ENCODE measurements at regions not wholly inside any gene's neighbourhood (a gene's known extent, or its start where the extent isn't known, plus 50 kb on each side); places are given as distances from the start of the nearest gene placed in this dataset.

DNA sequence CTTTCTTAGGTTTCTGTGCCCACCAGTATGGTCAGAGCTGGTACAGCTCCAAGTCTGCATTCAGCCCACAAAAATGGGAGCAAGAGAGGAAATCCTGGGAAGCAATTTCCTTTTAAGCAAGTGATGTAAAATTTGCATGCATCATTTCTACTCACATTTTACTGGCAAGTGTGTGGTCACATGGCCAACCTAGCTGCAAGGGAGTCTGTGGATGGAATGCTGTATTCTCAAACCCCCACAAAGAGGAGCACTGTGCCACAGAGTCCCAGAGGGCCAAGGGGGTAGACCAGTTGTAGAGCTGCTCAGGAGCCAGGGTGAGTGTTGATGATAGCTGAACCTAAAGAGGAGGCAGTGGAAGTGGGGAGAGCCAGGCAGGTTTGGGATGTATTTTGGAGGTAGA lies 154.3 kb upstream of the SPRY4 start:
- H2AFZ ChIP-seq = no peak overlapping the region
- H3K4me2 ChIP-seq = no peak overlapping the region
- CTCF ChIA-PET = no interaction called here
- no peaks in the 10 kb centered on the region for H3K36me3 ChIP-seq (ENCODE audit: low read depth)
- H3K9me3 ChIP-seq (ENCODE audit: insufficient read depth, low read depth) = peaks cover 9% of the 10 kb centered on the region
- POLR2A ChIA-PET (ENCODE audit: unreplicated experiment) = no interaction called here
- no TSS peak for BruUV-seq (replicated peaks)
- TF ChIP-seq, protein P1, sequence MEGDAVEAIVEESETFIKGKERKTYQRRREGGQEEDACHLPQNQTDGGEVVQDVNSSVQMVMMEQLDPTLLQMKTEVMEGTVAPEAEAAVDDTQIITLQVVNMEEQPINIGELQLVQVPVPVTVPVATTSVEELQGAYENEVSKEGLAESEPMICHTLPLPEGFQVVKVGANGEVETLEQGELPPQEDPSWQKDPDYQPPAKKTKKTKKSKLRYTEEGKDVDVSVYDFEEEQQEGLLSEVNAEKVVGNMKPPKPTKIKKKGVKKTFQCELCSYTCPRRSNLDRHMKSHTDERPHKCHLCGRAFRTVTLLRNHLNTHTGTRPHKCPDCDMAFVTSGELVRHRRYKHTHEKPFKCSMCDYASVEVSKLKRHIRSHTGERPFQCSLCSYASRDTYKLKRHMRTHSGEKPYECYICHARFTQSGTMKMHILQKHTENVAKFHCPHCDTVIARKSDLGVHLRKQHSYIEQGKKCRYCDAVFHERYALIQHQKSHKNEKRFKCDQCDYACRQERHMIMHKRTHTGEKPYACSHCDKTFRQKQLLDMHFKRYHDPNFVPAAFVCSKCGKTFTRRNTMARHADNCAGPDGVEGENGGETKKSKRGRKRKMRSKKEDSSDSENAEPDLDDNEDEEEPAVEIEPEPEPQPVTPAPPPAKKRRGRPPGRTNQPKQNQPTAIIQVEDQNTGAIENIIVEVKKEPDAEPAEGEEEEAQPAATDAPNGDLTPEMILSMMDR (conservative IDR thresholded peaks at IDR 0.05) = no peak
- H3K9me2 ChIP-seq (ENCODE audit: insufficient read depth) = no peaks in the 10 kb centered on the region
- peaks cover 19% of the 10 kb centered on the region; the same call in 1 of the 2 replicates for H3F3A ChIP-seq (ENCODE audit: insufficient read depth, low read depth)
- DNase-seq = no peak
- no peaks in the 10 kb centered on the region for H3K27me3 ChIP-seq (ENCODE audit: insufficient read depth, low read depth)
- H3K4me3 ChIP-seq = no peak overlapping the region
- H3K27ac ChIP-seq = no peak overlapping the region
- no peaks in the 10 kb centered on the region for H3K79me2 ChIP-seq (ENCODE audit: low read depth)
- intact Hi-C loops (cut with micrococcal nuclease; ENCODE audit: unreplicated experiment) = no loop called here
- H3K4me1 ChIP-seq (replicated peaks; ENCODE audit: insufficient read depth) = peaks cover 27% of the 10 kb centered on the region
- H4K20me1 ChIP-seq (ENCODE audit: insufficient read depth) = no peaks in the 10 kb centered on the region

DNA sequence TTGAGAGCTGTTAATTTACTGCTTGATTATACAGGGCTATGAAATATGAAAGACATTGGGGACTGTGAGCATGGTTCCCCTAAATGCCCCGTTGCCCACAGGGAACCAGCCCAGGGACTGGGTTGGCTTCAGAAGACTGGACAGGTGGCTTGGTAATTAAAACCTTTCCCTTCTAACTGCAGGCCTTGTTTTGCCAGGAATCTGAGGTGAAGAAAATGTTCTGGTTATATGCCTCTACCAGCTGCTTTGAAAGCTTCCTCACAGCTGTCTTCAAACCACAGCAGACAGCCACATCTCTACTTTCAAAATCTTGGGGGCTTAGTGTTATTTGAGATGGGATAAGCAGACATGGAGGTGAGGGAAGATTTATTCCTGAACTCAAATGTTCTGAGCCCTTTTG lies 153.3 kb upstream of the SPRY4 start:
- DNase-seq = no peak
- Histone ChIP-seq H3K9me3 (ENCODE audit: insufficient read depth, low read depth) (peaks cover 9% of the 10 kb centered on the region), H3K4me1 (replicated peaks; ENCODE audit: insufficient read depth) (peaks cover 38% of the 10 kb centered on the region), H3K27me3 (ENCODE audit: insufficient read depth, low read depth) (no peaks in the 10 kb centered on the region), H4K20me1 (ENCODE audit: insufficient read depth) (no peaks in the 10 kb centered on the region), H3K4me3 (no peak overlapping the region), H3F3A (ENCODE audit: insufficient read depth, low read depth) (peaks cover 30% of the 10 kb centered on the region), H3K36me3 (ENCODE audit: low read depth) (no peaks in the 10 kb centered on the region), H3K27ac (no peak overlapping the region), H3K9me2 (ENCODE audit: insufficient read depth) (no peaks in the 10 kb centered on the region), H3K4me2 (no peak overlapping the region), H2AFZ (no peak overlapping the region), H3K79me2 (ENCODE audit: low read depth) (no peaks in the 10 kb centered on the region)
- BruUV-seq (replicated peaks) = no TSS peak
- CTCF ChIA-PET = no interaction called here
- POLR2A ChIA-PET (ENCODE audit: unreplicated experiment) = no interaction called here
- intact Hi-C loops (cut with micrococcal nuclease; ENCODE audit: unreplicated experiment) = no loop called here
- no peak for TF ChIP-seq EZH2 (IDR thresholded peaks at IDR 0.05; ENCODE audit: low read depth)
- TF ChIP-seq, protein P1 (conservative IDR thresholded peaks at IDR 0.05) = no peak

DNA sequence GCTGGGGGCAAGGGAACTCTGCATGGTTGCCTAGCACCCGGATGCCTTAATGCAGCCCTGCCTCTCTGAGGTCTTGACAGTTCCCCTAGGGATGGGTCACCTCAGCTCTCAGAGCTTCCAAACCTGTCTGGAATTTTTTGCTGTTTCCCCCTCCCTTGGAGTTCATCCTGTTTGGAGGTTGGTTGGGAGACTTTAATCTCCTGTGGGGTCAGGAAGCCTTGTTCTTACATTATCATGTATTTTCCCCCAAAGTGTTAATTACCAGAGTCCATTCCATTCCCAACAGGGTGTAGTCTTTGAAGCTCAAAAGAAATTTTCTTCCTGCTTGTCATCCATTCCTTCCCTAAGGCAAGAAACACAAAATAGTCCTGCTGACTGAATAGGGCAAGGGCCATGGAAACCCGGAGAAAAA lies 150.3 kb upstream of the SPRY4 start:
- no peak overlapping the region for H3K4me3 ChIP-seq
- H3K4me1 ChIP-seq (replicated peaks; ENCODE audit: insufficient read depth) = peaks cover 63% of the 10 kb centered on the region
- CTCF ChIA-PET = no interaction called here
- no peak overlapping the region for H2AFZ ChIP-seq
- H3K9me2 ChIP-seq (ENCODE audit: insufficient read depth) = no peaks in the 10 kb centered on the region
- no peaks in the 10 kb centered on the region for H3K27me3 ChIP-seq (ENCODE audit: insufficient read depth, low read depth)
- TF ChIP-seq, protein P1 (conservative IDR thresholded peaks at IDR 0.05) = no peak
- no peak for TF ChIP-seq EZH2 (IDR thresholded peaks at IDR 0.05; ENCODE audit: low read depth)
- H3K36me3 ChIP-seq (ENCODE audit: low read depth) = no peaks in the 10 kb centered on the region
- peaks cover 50% of the 10 kb centered on the region for H3F3A ChIP-seq (ENCODE audit: insufficient read depth, low read depth)
- peak overlapping the region; percentile 53 for H3K4me2 ChIP-seq
- H3K27ac ChIP-seq = peak overlapping the region; percentile 99
- H3K79me2 ChIP-seq (ENCODE audit: low read depth) = no peaks in the 10 kb centered on the region
- intact Hi-C loops (cut with micrococcal nuclease; ENCODE audit: unreplicated experiment) = loop anchor here (2.0 kb wide), 1 partner anchor 32 kb away; no protein-coding TSS in a partner anchor
- H3K9me3 ChIP-seq (ENCODE audit: insufficient read depth, low read depth) = peaks cover 9% of the 10 kb centered on the region
- BruUV-seq (replicated peaks) = no TSS peak
- POLR2A ChIA-PET (ENCODE audit: unreplicated experiment) = no interaction called here
- peak; percentile 22 to 73 for DNase-seq
- no peaks in the 10 kb centered on the region; the same call in 1 of the 2 replicates for H4K20me1 ChIP-seq (ENCODE audit: insufficient read depth)

Measured in PC-9 (cell line).